GM12874 (cell line): ENCODE measurements at regions not wholly inside any gene's neighbourhood (a gene's known extent, or its start where the extent isn't known, plus 50 kb on each side); places are given as distances from the start of the nearest gene placed in this dataset.

Experiments
- TF ChIP-seq, protein P1 (sequence below): IDR thresholded peaks from 2 replicates; pipeline ENCODE4 v1.5.1; 2011; ENCODE audit warnings: low read depth, mild to moderate bottlenecking, control low read depth, low read length, moderate library complexity; ENCODE audit not compliant: insufficient read depth

DNA sequence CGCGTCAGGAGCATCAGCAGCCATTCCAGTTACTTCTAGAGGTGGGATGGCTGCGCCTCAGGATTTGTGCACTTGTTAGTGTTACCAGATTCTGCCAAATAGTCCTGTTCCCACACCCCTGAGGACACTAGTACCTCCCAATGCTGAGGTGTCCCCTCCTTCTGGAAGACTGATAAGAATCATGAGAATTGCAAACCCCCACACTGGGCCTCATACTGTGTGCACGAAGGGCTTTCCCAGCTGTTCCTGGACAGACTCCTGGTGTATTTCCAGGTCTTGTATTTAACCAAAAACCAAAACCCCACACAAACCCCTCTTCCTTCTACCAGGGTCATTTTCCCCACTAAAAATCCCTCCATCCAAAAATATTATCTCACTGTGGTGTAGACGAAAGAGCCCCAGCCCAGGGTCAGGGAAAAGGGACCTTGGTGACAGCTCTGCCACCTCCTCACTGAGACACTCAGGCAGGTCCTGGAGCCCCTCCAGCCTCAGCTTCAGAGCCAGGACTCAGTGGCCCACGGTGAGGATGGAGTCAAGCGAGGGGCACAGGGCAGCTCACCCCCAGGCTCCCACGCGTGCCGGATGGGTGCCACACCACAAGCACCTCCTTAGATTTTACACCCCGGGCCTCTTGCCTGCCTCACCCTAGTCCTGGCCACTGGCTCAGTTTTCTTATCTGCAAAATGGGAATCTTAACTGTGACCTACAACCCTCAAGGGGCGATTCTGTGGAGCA lies 131.4 kb upstream of the RUNX3 start:
- TF ChIP-seq, protein P1, sequence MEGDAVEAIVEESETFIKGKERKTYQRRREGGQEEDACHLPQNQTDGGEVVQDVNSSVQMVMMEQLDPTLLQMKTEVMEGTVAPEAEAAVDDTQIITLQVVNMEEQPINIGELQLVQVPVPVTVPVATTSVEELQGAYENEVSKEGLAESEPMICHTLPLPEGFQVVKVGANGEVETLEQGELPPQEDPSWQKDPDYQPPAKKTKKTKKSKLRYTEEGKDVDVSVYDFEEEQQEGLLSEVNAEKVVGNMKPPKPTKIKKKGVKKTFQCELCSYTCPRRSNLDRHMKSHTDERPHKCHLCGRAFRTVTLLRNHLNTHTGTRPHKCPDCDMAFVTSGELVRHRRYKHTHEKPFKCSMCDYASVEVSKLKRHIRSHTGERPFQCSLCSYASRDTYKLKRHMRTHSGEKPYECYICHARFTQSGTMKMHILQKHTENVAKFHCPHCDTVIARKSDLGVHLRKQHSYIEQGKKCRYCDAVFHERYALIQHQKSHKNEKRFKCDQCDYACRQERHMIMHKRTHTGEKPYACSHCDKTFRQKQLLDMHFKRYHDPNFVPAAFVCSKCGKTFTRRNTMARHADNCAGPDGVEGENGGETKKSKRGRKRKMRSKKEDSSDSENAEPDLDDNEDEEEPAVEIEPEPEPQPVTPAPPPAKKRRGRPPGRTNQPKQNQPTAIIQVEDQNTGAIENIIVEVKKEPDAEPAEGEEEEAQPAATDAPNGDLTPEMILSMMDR = no peak

DNA sequence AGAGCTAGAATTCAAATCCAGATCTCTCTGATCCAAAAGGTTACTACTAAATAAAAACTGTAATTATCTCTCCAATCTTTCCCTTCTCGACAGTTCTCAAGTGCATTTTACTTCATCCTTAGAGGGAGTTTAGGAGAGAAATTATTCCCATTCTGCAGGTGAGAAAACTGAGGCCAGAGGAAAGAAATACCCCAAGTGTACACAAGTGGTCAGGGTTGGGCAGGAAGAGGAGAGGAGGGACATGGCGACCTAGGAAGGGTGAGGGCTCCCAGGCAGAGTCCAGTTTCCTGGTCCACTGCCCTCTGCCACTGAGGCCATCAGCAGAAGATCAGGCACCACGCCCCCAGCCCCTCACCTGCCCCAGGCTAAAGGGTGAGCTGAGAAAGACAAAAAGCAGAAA lies 127.1 kb upstream of the RUNX3 start:
- TF ChIP-seq, protein P1 = no peak

DNA sequence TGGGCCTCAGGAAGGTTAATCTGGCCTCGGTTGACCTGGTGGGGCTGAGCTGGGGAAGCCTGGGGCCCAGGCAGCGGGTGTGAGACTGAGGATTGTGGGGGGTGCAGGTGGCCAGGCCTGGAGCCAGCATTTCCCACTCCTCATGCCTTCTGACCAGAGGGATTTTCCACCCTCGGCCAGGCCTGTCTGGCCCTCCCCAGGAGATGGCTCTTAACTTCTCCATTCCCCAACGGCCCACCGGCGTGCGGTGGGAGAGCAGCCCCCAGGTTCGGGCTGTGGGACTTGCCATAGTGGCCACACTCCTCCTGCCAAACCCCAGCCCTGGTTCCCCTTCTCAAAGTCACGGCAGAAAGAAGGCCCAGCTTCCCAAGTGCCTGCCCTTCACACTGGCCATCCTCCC lies 126.5 kb upstream of the RUNX3 start:
- TF ChIP-seq, protein P1 = no peak

DNA sequence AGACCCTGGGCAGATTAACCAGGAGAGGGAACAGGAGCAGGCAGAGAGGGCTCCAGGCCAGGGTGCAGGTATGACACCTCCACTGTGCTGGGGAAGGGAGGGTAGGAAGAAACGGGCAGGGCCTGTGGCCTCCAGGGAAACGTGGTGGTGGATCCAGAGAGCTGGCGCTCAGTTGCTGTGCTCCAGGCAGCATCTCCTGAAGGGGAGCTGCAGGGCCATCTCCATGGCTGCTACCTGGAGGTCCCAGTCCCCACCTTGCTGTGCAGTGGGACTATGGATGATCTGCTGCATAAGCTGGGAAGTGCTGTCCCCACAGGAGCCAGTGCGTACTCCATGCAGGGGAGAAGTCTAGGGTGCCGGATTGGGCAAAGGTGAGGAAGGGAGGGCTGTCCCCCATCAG lies 125.9 kb upstream of the RUNX3 start:
- TF ChIP-seq, protein P1 = no peak

DNA sequence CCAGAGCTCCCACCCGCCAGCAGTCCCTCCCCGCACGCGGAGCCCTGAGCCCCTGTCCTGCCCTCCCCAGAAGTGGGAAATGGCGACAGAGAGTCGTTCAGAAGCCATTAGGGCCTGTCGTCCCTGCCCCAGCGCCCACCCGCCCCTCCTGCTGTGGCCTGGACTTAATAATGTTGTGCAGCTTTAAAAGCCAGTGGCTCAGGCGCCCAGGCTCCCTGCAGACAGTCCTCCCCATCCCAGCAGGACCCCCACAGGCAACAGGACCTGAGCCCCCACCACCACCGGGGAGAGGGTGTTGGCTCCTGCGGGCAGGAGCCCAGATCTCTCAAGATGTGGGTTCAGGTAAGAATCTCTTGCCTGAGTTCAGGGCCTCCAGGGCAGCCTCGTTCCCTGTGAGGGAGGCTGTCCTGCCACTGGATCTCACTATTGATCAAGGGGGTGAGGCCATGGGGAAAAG lies 125.3 kb upstream of the RUNX3 start:
- TF ChIP-seq, protein P1 = no peak

GRCh38 chr1:25054526-25055323 lies 124.6 kb upstream of the RUNX3 start:
- TF ChIP-seq, protein P1 = no peak

- TF ChIP-seq, protein P1 = no peak
Measured at GRCh38 chr1:25053576-25054250, 123.6 kb upstream of the RUNX3 start.
